CD8-positive, alpha-beta memory T cell (primary cell): ENCODE measurements at regions not wholly inside any gene's neighbourhood (a gene's known extent, or its start where the extent isn't known, plus 50 kb on each side); places are given as distances from the start of the nearest gene placed in this dataset.

Experiments used
- CTCF ChIA-PET: fragments of 350-600 bp; sonication (Branson Sonifier 250); formaldehyde crosslinking; loops from one replicate; lab custom pipeline; 2021; ENCODE audit warnings: antibody characterized with exemption; lab: Charles Lee
- POLR2A ChIA-PET: fragments of 350-600 bp; sonication (Branson Sonifier 250); formaldehyde crosslinking; loops from one replicate; lab custom pipeline; 2021; ENCODE audit warnings: antibody characterized with exemption; lab: Charles Lee
- DNase-seq, 5 donors: peaks; one replicate each; pipeline versions ENCODE4 v3.0.0 to v3.0.0-alpha.2; 2020 to 2022; ENCODE audit warnings: mixed read lengths in 1 of 5
- H3K27ac ChIP-seq: one replicate; pipeline ENCODE4 v1.7.0; 2013; ENCODE audit warnings: low read depth, mild to moderate bottlenecking, low read length, moderate library complexity
- H3K27me3 ChIP-seq: 2 replicates; pipeline ENCODE4 v1.7.0; 2013; ENCODE audit warnings: low read length, mild to moderate bottlenecking; ENCODE audit not compliant: insufficient read depth, poor library complexity, severe bottlenecking
- H3K36me3 ChIP-seq: 2 replicates; pipeline ENCODE4 v1.7.0; 2013; ENCODE audit warnings: mild to moderate bottlenecking, low read length, moderate library complexity; ENCODE audit not compliant: insufficient read depth
- H3K4me1 ChIP-seq: 2 replicates; pipeline ENCODE4 v1.7.0; 2013; ENCODE audit warnings: mild to moderate bottlenecking, low read length, moderate library complexity; ENCODE audit not compliant: insufficient read depth
- H3K4me3 ChIP-seq: 2 replicates; pipeline ENCODE4 v1.7.0; 2013; ENCODE audit warnings: mild to moderate bottlenecking, low read length
- H3K9me3 ChIP-seq: 2 replicates; pipeline ENCODE4 v1.7.0; 2013; ENCODE audit warnings: mild to moderate bottlenecking, low read length
- H3K27ac Mint-ChIP-seq, 8 donors: one replicate each; pipeline ENCODE4 v1.8.0; 2020 to 2021; ENCODE audit warnings: mixed read lengths in 8 of 8, mild to moderate bottlenecking in 6 of 8, inconsistent platforms in 3 of 8, moderate library complexity in 3 of 8
- H3K27me3 Mint-ChIP-seq, 2 donors: one replicate each; pipeline ENCODE4 v1.8.0; 2020 to 2021; ENCODE audit warnings: mixed read lengths in 2 of 2, mild to moderate bottlenecking in 1 of 2, moderate library complexity in 1 of 2
- H3K36me3 Mint-ChIP-seq, 3 donors: one replicate each; pipeline ENCODE4 v1.8.0; 2020 to 2021; ENCODE audit warnings: mixed read lengths in 3 of 3, inconsistent platforms in 1 of 3, mild to moderate bottlenecking in 1 of 3
- H3K4me1 Mint-ChIP-seq, 3 donors: one replicate each; pipeline ENCODE4 v1.8.0; 2020 to 2021; ENCODE audit warnings: mixed read lengths in 3 of 3, inconsistent platforms in 1 of 3, mild to moderate bottlenecking in 1 of 3
- H3K4me3 Mint-ChIP-seq, 7 donors: one replicate each; pipeline ENCODE4 v1.8.0; 2020 to 2021; ENCODE audit warnings: mixed read lengths in 7 of 7, mild to moderate bottlenecking in 6 of 7, moderate library complexity in 4 of 7, inconsistent platforms in 2 of 7
- H3K9me3 Mint-ChIP-seq, 5 donors: one replicate each; pipeline ENCODE4 v1.8.0; 2020 to 2022; ENCODE audit warnings: mixed read lengths in 5 of 5, mild to moderate bottlenecking in 3 of 5, moderate library complexity in 2 of 5, inconsistent platforms in 1 of 5

- ChIA-PET CTCF (no interaction called here), POLR2A (no interaction called here)
- peaks cover 0 to 11% (median 0%) of the 10 kb centered on the region in 5 donors for H3K9me3 Mint-ChIP-seq
- H3K27me3 Mint-ChIP-seq = no peaks in the 10 kb centered on the region
- H3K4me1 Mint-ChIP-seq = no peaks in the 10 kb centered on the region
- Histone ChIP-seq H3K27me3 (no peaks in the 10 kb centered on the region), H3K9me3 (no peaks in the 10 kb centered on the region), H3K4me1 (no peaks in the 10 kb centered on the region), H3K27ac (no peak overlapping the region), H3K4me3 (no peak overlapping the region), H3K36me3 (no peaks in the 10 kb centered on the region)
- H3K27ac Mint-ChIP-seq = no peak overlapping the region
- H3K4me3 Mint-ChIP-seq = no peak overlapping the region
- no peaks in the 10 kb centered on the region for H3K36me3 Mint-ChIP-seq
- no peak for DNase-seq
Measured at GRCh38 chr7:41536873-41537665, 165.8 kb downstream of the INHBA start.

- H3K27ac Mint-ChIP-seq = no peak overlapping the region
- H3K4me3 Mint-ChIP-seq = no peak overlapping the region
- no peaks in the 10 kb centered on the region for H3K4me1 Mint-ChIP-seq
- Histone ChIP-seq H3K27me3 (no peaks in the 10 kb centered on the region), H3K4me1 (no peaks in the 10 kb centered on the region), H3K4me3 (no peak overlapping the region), H3K36me3 (no peaks in the 10 kb centered on the region), H3K9me3 (no peaks in the 10 kb centered on the region), H3K27ac (no peak overlapping the region)
- CTCF ChIA-PET = no interaction called here
- peaks cover 0 to 11% (median 0%) of the 10 kb centered on the region in 5 donors for H3K9me3 Mint-ChIP-seq
- POLR2A ChIA-PET = no interaction called here
- no peaks in the 10 kb centered on the region for H3K27me3 Mint-ChIP-seq
- no peak for DNase-seq
- no peaks in the 10 kb centered on the region for H3K36me3 Mint-ChIP-seq
Measured at GRCh38 chr7:41536122-41536872, 166.6 kb downstream of the INHBA start.

DNA sequence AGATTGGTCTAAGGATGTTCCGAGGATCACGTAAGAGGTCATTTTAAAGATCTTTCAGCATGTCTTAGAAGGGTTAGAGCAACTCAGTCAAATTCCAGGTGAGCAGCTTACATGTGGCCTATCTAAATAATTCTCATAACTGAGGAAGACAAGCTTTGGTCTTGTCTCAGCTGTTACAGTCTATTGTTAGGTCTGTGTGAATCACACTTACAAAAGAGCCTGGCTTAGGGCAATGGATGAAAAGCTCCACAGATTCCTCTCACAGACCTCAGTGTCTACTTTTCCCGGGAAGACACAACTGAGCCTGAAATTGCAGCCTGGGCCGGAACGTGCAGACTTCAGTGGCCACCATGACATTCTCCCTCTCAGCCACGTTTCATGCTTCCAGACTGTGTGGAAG lies 173.1 kb downstream of the INHBA start:
- Histone ChIP-seq H3K36me3 (no peaks in the 10 kb centered on the region), H3K27me3 (no peaks in the 10 kb centered on the region), H3K27ac (no peak overlapping the region), H3K4me1 (no peaks in the 10 kb centered on the region), H3K9me3 (no peaks in the 10 kb centered on the region), H3K4me3 (no peak overlapping the region)
- H3K27ac Mint-ChIP-seq = no peak overlapping the region
- ChIA-PET POLR2A (no interaction called here), CTCF (no interaction called here)
- H3K36me3 Mint-ChIP-seq = no peaks in the 10 kb centered on the region
- no peaks in the 10 kb centered on the region for H3K4me1 Mint-ChIP-seq
- peaks cover 0 to 11% (median 4%) of the 10 kb centered on the region in 5 donors for H3K9me3 Mint-ChIP-seq
- H3K4me3 Mint-ChIP-seq = no peak overlapping the region
- H3K27me3 Mint-ChIP-seq = no peaks in the 10 kb centered on the region
- DNase-seq = no peak

DNA sequence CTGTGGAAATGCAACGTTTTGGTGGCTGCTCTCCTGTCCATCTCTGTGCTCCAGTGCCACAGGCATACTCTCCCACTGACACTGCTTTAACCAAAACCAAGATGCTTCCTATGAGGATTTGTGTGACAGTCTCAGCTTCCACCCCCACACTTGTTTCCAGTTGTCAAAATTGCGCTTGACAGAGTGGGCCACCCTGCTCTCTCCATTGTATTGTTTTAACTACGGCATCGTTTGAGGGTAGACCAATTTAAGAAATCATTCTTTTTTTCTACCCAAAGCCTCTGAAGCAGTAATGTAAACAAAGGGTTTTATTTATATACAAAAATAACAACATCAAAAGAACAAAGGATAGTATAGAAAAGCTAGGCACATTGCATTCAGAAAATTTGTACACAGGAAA lies 178.0 kb downstream of the INHBA start:
- Histone ChIP-seq H3K36me3 (no peaks in the 10 kb centered on the region), H3K4me1 (no peaks in the 10 kb centered on the region), H3K4me3 (no peak overlapping the region), H3K9me3 (no peaks in the 10 kb centered on the region), H3K27me3 (no peaks in the 10 kb centered on the region), H3K27ac (no peak overlapping the region)
- no peaks in the 10 kb centered on the region for H3K36me3 Mint-ChIP-seq
- no peaks in the 10 kb centered on the region for H3K4me1 Mint-ChIP-seq
- DNase-seq = no peak
- ChIA-PET POLR2A (no interaction called here), CTCF (no interaction called here)
- H3K9me3 Mint-ChIP-seq = peaks cover 7 to 21% (median 19%) of the 10 kb centered on the region in 5 donors
- no peak overlapping the region for H3K4me3 Mint-ChIP-seq
- H3K27ac Mint-ChIP-seq = no peak overlapping the region
- H3K27me3 Mint-ChIP-seq = no peaks in the 10 kb centered on the region

- Histone ChIP-seq H3K9me3 (no peaks in the 10 kb centered on the region), H3K27ac (no peak overlapping the region), H3K36me3 (no peaks in the 10 kb centered on the region), H3K27me3 (no peaks in the 10 kb centered on the region), H3K4me1 (no peaks in the 10 kb centered on the region), H3K4me3 (no peak overlapping the region)
- Mint-ChIP-seq H3K36me3 (no peaks in the 10 kb centered on the region), H3K4me1 (no peaks in the 10 kb centered on the region), H3K9me3 (peaks cover 7 to 26% (median 15%) of the 10 kb centered on the region in 5 donors), H3K27ac (no peak overlapping the region), H3K27me3 (no peaks in the 10 kb centered on the region), H3K4me3 (no peak overlapping the region)
- DNase-seq = no peak
- POLR2A ChIA-PET = no interaction called here
- CTCF ChIA-PET = no interaction called here
Measured at GRCh38 chr7:41520445-41520844, 182.4 kb downstream of the INHBA start.

DNA sequence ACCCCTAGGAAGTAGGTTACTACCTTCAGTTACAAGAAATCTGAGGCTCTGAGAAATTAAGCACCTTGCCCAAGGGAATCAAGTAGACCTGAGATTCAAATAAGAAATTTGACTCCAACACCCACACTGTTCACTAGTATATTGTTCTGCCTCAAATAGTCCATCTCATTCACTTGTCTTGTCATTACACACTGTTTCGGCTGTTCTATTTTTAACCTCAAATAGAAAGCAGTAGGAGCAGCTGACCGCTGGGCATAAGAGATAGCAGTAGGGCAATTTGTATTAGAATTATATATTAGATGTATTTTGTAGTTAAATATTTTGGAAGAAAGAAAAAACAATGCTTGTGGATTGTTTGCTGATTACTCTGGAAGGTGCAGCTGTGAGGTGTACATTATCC lies 185.1 kb downstream of the INHBA start:
- Histone ChIP-seq H3K9me3 (no peaks in the 10 kb centered on the region), H3K4me3 (no peak overlapping the region), H3K36me3 (no peaks in the 10 kb centered on the region), H3K27me3 (no peaks in the 10 kb centered on the region), H3K4me1 (no peaks in the 10 kb centered on the region), H3K27ac (no peak overlapping the region)
- no peaks in the 10 kb centered on the region for H3K36me3 Mint-ChIP-seq
- H3K4me1 Mint-ChIP-seq = no peaks in the 10 kb centered on the region
- H3K9me3 Mint-ChIP-seq = peaks cover 2 to 14% (median 7%) of the 10 kb centered on the region in 5 donors
- no peak overlapping the region for H3K27ac Mint-ChIP-seq
- CTCF ChIA-PET = no interaction called here
- H3K27me3 Mint-ChIP-seq = no peaks in the 10 kb centered on the region
- POLR2A ChIA-PET = no interaction called here
- H3K4me3 Mint-ChIP-seq = no peak overlapping the region
- DNase-seq = no peak

GRCh38 chr7:41508755-41509154 lies 194.1 kb downstream of the INHBA start:
- Histone ChIP-seq H3K4me3 (no peak overlapping the region), H3K27ac (no peak overlapping the region), H3K4me1 (no peaks in the 10 kb centered on the region), H3K9me3 (no peaks in the 10 kb centered on the region), H3K36me3 (no peaks in the 10 kb centered on the region), H3K27me3 (no peaks in the 10 kb centered on the region)
- no peaks in the 10 kb centered on the region for H3K36me3 Mint-ChIP-seq
- CTCF ChIA-PET = no interaction called here
- no peaks in the 10 kb centered on the region for H3K27me3 Mint-ChIP-seq
- DNase-seq = no peak
- H3K9me3 Mint-ChIP-seq = peaks cover 2 to 14% (median 10%) of the 10 kb centered on the region in 5 donors
- H3K4me3 Mint-ChIP-seq = no peak overlapping the region
- H3K4me1 Mint-ChIP-seq = no peaks in the 10 kb centered on the region
- POLR2A ChIA-PET = no interaction called here
- no peak overlapping the region for H3K27ac Mint-ChIP-seq

- ChIA-PET CTCF (no interaction called here), POLR2A (no interaction called here)
- Mint-ChIP-seq H3K27me3 (no peaks in the 10 kb centered on the region), H3K4me3 (no peak overlapping the region), H3K36me3 (no peaks in the 10 kb centered on the region), H3K9me3 (peaks cover 2 to 14% (median 11%) of the 10 kb centered on the region in 5 donors), H3K27ac (no peak overlapping the region), H3K4me1 (no peaks in the 10 kb centered on the region)
- H3K27ac ChIP-seq = no peak overlapping the region
- no peak overlapping the region for H3K4me3 ChIP-seq
- no peak for DNase-seq
- H3K9me3 ChIP-seq = no peaks in the 10 kb centered on the region
- no peaks in the 10 kb centered on the region for H3K4me1 ChIP-seq
- no peaks in the 10 kb centered on the region for H3K27me3 ChIP-seq
- H3K36me3 ChIP-seq = no peaks in the 10 kb centered on the region
Measured at GRCh38 chr7:41507686-41508268, 195.1 kb downstream of the INHBA start.
